ENCODE measurements at regions not wholly inside any gene's neighbourhood (a gene's known extent, or its start where the extent isn't known, plus 50 kb on each side); places are given as distances from the start of the nearest gene placed in this dataset.

DNA sequence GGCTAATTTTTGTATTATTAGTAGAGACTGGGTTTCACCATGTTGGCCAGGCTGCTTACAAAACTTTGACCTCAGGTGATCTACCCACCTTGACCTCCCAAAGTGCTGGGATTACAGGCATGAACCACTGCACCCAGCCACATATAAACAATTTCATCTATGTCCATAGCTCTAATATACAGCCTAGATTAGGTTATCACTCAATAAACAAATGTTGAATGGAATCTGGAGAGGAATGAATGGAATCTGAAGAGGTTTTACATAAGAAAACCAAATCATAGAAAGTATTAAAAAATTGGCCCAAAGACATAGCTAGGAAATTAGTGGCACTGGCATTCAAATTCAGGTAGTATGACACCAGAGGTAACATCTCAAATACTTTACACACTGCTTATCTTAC, 1401.4 kb upstream of the TENM4 start:
- no peak for DNase-seq (ENCODE audit: low read depth in 4 of 6, low spot score in 6 of 6)
- no peaks in the 10 kb centered on the region for H3K9me3 ChIP-seq (ENCODE audit: control insufficient read depth, insufficient read depth, low read length)
- no peaks in the 10 kb centered on the region for H3K27me3 ChIP-seq (ENCODE audit: control insufficient read depth, insufficient read depth, low read length)
- H3K36me3 ChIP-seq (ENCODE audit: control insufficient read depth, insufficient read depth, low read length), result no peaks in the 10 kb centered on the region
- H3K27ac ChIP-seq (ENCODE audit: low read depth, low read length), result no peak overlapping the region
- no peaks in the 10 kb centered on the region for H3K4me1 ChIP-seq (ENCODE audit: control insufficient read depth, insufficient read depth, low read length)
- H3K4me3 ChIP-seq (ENCODE audit: low read depth, low read length), result no peak overlapping the region

DNA sequence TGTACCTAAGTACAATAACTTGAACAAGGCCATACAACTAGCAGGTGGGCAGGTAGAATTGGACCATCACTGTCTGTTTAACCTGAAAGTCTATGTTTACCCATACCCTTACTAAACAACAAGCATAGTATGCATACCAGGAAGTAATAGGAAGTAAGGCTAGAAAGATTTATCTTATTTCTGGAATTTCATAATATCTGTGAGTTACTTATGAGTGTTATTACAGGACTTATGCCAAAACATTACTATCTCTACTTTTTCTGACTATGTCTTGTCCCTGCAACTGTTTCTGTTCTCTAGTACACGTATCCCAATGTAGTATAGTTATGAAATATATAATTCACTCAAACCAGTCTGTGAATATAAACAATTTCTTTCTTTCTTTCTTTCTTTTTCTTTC, 1400.8 kb upstream of the TENM4 start:
- H3K4me3 ChIP-seq (ENCODE audit: low read depth, low read length), result no peak overlapping the region
- no peak overlapping the region for H3K27ac ChIP-seq (ENCODE audit: low read depth, low read length)
- no peaks in the 10 kb centered on the region for H3K36me3 ChIP-seq (ENCODE audit: control insufficient read depth, insufficient read depth, low read length)
- no CpG with 5 or more reads among the region's 1 CpG for WGBS (ENCODE audit: insufficient coverage)
- no peak for DNase-seq (ENCODE audit: low read depth in 4 of 6, low spot score in 6 of 6)
- H3K27me3 ChIP-seq (ENCODE audit: control insufficient read depth, insufficient read depth, low read length), result no peaks in the 10 kb centered on the region
- no peaks in the 10 kb centered on the region for H3K9me3 ChIP-seq (ENCODE audit: control insufficient read depth, insufficient read depth, low read length)
- H3K4me1 ChIP-seq (ENCODE audit: control insufficient read depth, insufficient read depth, low read length), result no peaks in the 10 kb centered on the region

DNA sequence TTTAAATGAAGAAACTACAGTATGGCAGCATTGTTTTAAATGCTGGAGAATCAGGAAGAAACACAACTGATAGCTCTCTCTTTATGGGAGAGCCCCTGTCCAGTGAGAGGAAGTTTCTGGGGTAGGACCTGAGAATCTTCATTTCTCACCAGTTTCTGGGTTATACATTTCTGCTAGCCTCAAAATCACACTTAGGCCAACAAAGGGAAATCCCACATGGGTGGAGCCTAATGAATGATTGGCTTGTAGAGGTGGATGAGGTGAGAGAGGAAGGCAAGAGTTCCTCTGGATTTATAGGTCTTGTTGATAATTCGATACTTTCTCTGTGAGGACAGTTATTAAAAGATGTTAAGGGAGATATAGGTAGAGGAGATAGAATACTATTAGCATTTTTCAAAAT, 1397.3 kb upstream of the TENM4 start:
- no peak overlapping the region for H3K27ac ChIP-seq (ENCODE audit: low read depth, low read length)
- no peak for DNase-seq (ENCODE audit: low read depth in 4 of 6, low spot score in 6 of 6)
- no peaks in the 10 kb centered on the region for H3K27me3 ChIP-seq (ENCODE audit: control insufficient read depth, insufficient read depth, low read length)
- H3K36me3 ChIP-seq (ENCODE audit: control insufficient read depth, insufficient read depth, low read length), result no peaks in the 10 kb centered on the region
- no peaks in the 10 kb centered on the region for H3K4me1 ChIP-seq (ENCODE audit: control insufficient read depth, insufficient read depth, low read length)
- no peak overlapping the region for H3K4me3 ChIP-seq (ENCODE audit: low read depth, low read length)
- H3K9me3 ChIP-seq (ENCODE audit: control insufficient read depth, insufficient read depth, low read length), result no peaks in the 10 kb centered on the region
- 100% methylated on average over 1 of the region's 1 CpG for WGBS (ENCODE audit: insufficient coverage)

DNA sequence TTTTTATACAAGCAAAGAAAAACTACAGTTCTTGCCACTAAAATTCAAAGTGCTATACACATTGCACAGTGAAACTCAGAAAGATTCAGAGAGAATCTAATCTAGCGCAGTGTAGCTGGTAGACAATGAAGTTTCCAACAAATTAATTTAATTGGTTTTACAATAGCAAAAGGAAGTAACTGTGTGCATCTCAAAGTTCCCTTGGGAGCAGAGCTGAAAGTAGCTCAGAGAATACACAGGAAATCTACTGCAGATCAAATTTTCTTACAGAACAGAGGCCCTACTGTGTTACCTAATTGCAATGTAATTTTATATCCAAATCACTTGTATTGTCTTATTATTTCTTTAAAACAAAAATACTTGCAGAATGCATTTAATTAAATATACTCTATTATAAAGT, 1396.2 kb upstream of the TENM4 start:
- no peaks in the 10 kb centered on the region for H3K36me3 ChIP-seq (ENCODE audit: control insufficient read depth, insufficient read depth, low read length)
- no peak overlapping the region for H3K27ac ChIP-seq (ENCODE audit: low read depth, low read length)
- peak in 1 of 6 donors; percentile 87 for DNase-seq (ENCODE audit: low read depth in 4 of 6, low spot score in 6 of 6)
- no peaks in the 10 kb centered on the region for H3K4me1 ChIP-seq (ENCODE audit: control insufficient read depth, insufficient read depth, low read length)
- no peak overlapping the region for H3K4me3 ChIP-seq (ENCODE audit: low read depth, low read length)
- WGBS (ENCODE audit: insufficient coverage), result no CpG with 5 or more reads among the region's 1 CpG
- H3K27me3 ChIP-seq (ENCODE audit: control insufficient read depth, insufficient read depth, low read length), result no peaks in the 10 kb centered on the region
- no peaks in the 10 kb centered on the region for H3K9me3 ChIP-seq (ENCODE audit: control insufficient read depth, insufficient read depth, low read length)

DNA sequence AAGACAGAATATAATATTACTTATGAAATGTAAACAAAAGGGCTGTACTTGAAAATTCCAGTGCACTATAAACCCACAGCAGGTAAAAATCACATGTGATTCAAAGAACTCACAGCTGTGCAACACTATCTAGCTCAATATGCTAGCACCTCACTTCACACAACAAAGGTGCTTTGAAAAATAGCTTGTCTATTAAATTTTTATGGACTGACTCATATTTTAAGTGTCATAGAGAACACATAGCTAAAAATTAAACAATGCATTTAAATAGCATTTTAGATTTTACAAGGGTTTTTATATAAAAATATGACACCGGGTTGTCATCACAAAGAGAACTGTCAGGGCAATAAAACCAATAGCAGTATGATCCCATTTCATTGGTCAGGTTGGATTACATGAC, 1390.5 kb upstream of the TENM4 start:
- no peak overlapping the region for H3K27ac ChIP-seq (ENCODE audit: low read depth, low read length)
- H3K9me3 ChIP-seq (ENCODE audit: control insufficient read depth, insufficient read depth, low read length), result no peaks in the 10 kb centered on the region
- no peak for DNase-seq (ENCODE audit: low read depth in 4 of 6, low spot score in 6 of 6)
- WGBS (ENCODE audit: insufficient coverage), result no CpG with 5 or more reads among the region's 1 CpG
- no peaks in the 10 kb centered on the region for H3K4me1 ChIP-seq (ENCODE audit: control insufficient read depth, insufficient read depth, low read length)
- H3K36me3 ChIP-seq (ENCODE audit: control insufficient read depth, insufficient read depth, low read length), result no peaks in the 10 kb centered on the region
- H3K27me3 ChIP-seq (ENCODE audit: control insufficient read depth, insufficient read depth, low read length), result no peaks in the 10 kb centered on the region
- H3K4me3 ChIP-seq (ENCODE audit: low read depth, low read length), result no peak overlapping the region

DNA sequence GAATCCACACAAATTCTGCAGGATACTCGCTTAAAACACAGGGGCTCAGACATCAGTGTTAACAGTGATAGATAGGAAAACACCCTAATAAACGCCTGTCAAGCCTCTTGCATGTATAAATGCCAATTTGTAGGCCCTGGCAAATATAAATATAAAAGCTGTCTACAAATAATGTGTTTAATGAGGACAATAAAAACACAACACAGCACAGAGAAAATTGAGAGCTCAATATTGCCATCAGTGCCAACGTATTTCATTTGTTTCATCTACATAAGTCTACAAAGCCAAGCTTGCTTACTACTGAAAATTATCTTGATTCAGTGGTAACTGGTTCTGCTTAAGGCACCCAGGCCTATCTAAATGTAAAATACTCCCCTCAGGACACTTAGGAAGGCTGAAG, 1387.0 kb upstream of the TENM4 start:
- H3K27me3 ChIP-seq (ENCODE audit: control insufficient read depth, insufficient read depth, low read length), result no peaks in the 10 kb centered on the region
- peak in 1 of 6 donors; percentile 45 for DNase-seq (ENCODE audit: low read depth in 4 of 6, low spot score in 6 of 6)
- H3K27ac ChIP-seq (ENCODE audit: low read depth, low read length), result no peak overlapping the region
- no peaks in the 10 kb centered on the region for H3K9me3 ChIP-seq (ENCODE audit: control insufficient read depth, insufficient read depth, low read length)
- H3K36me3 ChIP-seq (ENCODE audit: control insufficient read depth, insufficient read depth, low read length), result no peaks in the 10 kb centered on the region
- no peak overlapping the region for H3K4me3 ChIP-seq (ENCODE audit: low read depth, low read length)
- H3K4me1 ChIP-seq (ENCODE audit: control insufficient read depth, insufficient read depth, low read length), result no peaks in the 10 kb centered on the region
- no CpG with 5 or more reads among the region's 3 CpGs for WGBS (ENCODE audit: insufficient coverage)

- Histone ChIP-seq H3K27me3 (ENCODE audit: control insufficient read depth, insufficient read depth, low read length) (no peaks in the 10 kb centered on the region), H3K4me1 (ENCODE audit: control insufficient read depth, insufficient read depth, low read length) (no peaks in the 10 kb centered on the region), H3K36me3 (ENCODE audit: control insufficient read depth, insufficient read depth, low read length) (no peaks in the 10 kb centered on the region), H3K4me3 (ENCODE audit: low read depth, low read length) (no peak overlapping the region), H3K27ac (ENCODE audit: low read depth, low read length) (no peak overlapping the region), H3K9me3 (ENCODE audit: control insufficient read depth, insufficient read depth, low read length) (no peaks in the 10 kb centered on the region)
- DNase-seq (ENCODE audit: low read depth in 4 of 6, low spot score in 6 of 6), result no peak
- no CpG with 5 or more reads among the region's 2 CpGs for whole genome bisulfite sequencing (ENCODE audit: insufficient coverage)
These were observed 1386.0 kb upstream of the TENM4 start for GRCh38 chr11:80826808-80827207.

GRCh38 chr11:80822308-80822707, 1381.5 kb upstream of the TENM4 start:
- no peak overlapping the region for H3K27ac ChIP-seq (ENCODE audit: low read depth, low read length)
- WGBS (ENCODE audit: insufficient coverage), result 35% methylated on average over 5 of the region's 7 CpGs
- no peaks in the 10 kb centered on the region for H3K4me1 ChIP-seq (ENCODE audit: control insufficient read depth, insufficient read depth, low read length)
- H3K4me3 ChIP-seq (ENCODE audit: low read depth, low read length), result no peak overlapping the region
- H3K9me3 ChIP-seq (ENCODE audit: control insufficient read depth, insufficient read depth, low read length), result no peaks in the 10 kb centered on the region
- DNase-seq (ENCODE audit: low read depth in 4 of 6, low spot score in 6 of 6), result peak in 2 of 6 donors; percentile 84 to 88
- H3K36me3 ChIP-seq (ENCODE audit: control insufficient read depth, insufficient read depth, low read length), result no peaks in the 10 kb centered on the region
- no peaks in the 10 kb centered on the region for H3K27me3 ChIP-seq (ENCODE audit: control insufficient read depth, insufficient read depth, low read length)

DNA sequence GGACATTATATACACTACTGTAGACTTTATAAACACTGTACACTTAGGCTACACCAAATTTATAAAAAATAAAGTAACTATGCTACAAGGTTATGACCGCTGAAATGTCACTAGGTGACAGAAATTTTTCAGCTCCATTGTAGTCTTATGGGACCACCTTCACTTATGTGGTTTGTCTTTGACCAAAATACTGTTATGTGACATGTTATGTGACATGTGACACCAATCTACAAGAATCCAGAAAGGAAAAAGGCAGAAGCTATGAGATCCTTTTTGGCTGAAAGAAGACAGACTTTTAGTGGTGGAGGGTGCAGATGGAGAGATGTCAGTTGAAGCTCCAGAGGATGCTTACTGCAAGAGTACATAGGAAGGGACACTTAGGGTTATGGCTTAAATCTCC, 1378.4 kb upstream of the TENM4 start:
- whole genome bisulfite sequencing (ENCODE audit: insufficient coverage), result no CpG with 5 or more reads among the region's 1 CpG
- Histone ChIP-seq H3K27me3 (ENCODE audit: control insufficient read depth, insufficient read depth, low read length) (no peaks in the 10 kb centered on the region), H3K36me3 (ENCODE audit: control insufficient read depth, insufficient read depth, low read length) (no peaks in the 10 kb centered on the region), H3K4me3 (ENCODE audit: low read depth, low read length) (no peak overlapping the region), H3K9me3 (ENCODE audit: control insufficient read depth, insufficient read depth, low read length) (no peaks in the 10 kb centered on the region), H3K27ac (ENCODE audit: low read depth, low read length) (no peak overlapping the region), H3K4me1 (ENCODE audit: control insufficient read depth, insufficient read depth, low read length) (no peaks in the 10 kb centered on the region)
- DNase-seq (ENCODE audit: low read depth in 4 of 6, low spot score in 6 of 6), result no peak

DNA sequence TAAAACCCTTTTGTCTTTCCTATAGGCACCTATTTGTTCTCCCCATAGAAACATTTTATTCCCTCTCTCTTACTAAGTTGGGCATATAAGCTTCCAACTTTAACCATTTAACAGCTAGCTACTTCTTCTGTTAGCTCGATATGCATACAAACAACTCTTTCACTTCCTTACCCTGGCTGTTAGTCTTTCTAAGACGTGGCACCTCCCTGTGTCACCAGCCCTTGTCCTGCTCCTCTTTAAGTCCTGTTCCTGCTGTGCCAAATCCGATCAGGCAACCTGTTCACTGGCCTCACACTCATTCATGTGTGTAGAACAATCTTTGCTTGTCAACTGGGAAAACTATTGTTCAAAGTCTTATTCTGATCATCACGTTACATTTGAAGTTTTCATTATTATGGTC, 1376.1 kb upstream of the TENM4 start:
- no peaks in the 10 kb centered on the region for H3K4me1 ChIP-seq (ENCODE audit: control insufficient read depth, insufficient read depth, low read length)
- WGBS (ENCODE audit: insufficient coverage), result 37% methylated on average over 2 of the region's 4 CpGs
- no peaks in the 10 kb centered on the region for H3K36me3 ChIP-seq (ENCODE audit: control insufficient read depth, insufficient read depth, low read length)
- no peaks in the 10 kb centered on the region for H3K9me3 ChIP-seq (ENCODE audit: control insufficient read depth, insufficient read depth, low read length)
- no peak overlapping the region for H3K27ac ChIP-seq (ENCODE audit: low read depth, low read length)
- DNase-seq (ENCODE audit: low read depth in 4 of 6, low spot score in 6 of 6), result no peak
- H3K27me3 ChIP-seq (ENCODE audit: control insufficient read depth, insufficient read depth, low read length), result no peaks in the 10 kb centered on the region
- no peak overlapping the region for H3K4me3 ChIP-seq (ENCODE audit: low read depth, low read length)

Data from spinal cord (tissue), 9 donors.